Caco-2 (cell line): ENCODE measurements at regions not wholly inside any gene's neighbourhood (a gene's known extent, or its start where the extent isn't known, plus 50 kb on each side); places are given as distances from the start of the nearest gene placed in this dataset.

ENCODE experiments used
- BruUV-seq: library from RNA; stranded (reverse); fragments of 400-500 nt; replicated peaks from 2 replicates; lab custom pipeline; 2021; lab: Mats Ljungman, UMichigan
- CTCF ChIA-PET: fragments of 300-600 bp; sonication (Branson Sonifier 250); formaldehyde crosslinking; loops from one replicate; lab custom pipeline; 2022; ENCODE audit warnings: antibody characterized with exemption; lab: Charles Lee
- POLR2A ChIA-PET: fragments of 300-600 bp; sonication (Branson Sonifier 250); formaldehyde crosslinking; loops from one replicate; lab custom pipeline; 2022; ENCODE audit warnings: antibody characterized with exemption; lab: Charles Lee
- DNase-seq, 2 experiments: peaks; one replicate each; pipeline versions ENCODE4 v3.0.0 to v3.0.0-alpha.2; 2020 to 2022
- H3K27me3 ChIP-seq: replicated peaks from 2 replicates; pipeline ENCODE4 v1.6.0; 2011; ENCODE audit warnings: low read length; ENCODE audit not compliant: control insufficient read depth, insufficient read depth
- H3K36me3 ChIP-seq: 2 replicates; pipeline ENCODE4 v1.5.1; 2011; ENCODE audit warnings: low read length; ENCODE audit not compliant: control insufficient read depth, insufficient read depth
- H3K4me1 ChIP-seq: fragments of 250-450 bp; sonication (Bioruptor Pico); 2 replicates; pipeline ENCODE4 v1.5.1; 2020; ENCODE audit warnings: mild to moderate bottlenecking
- H3K4me3 ChIP-seq: 2 replicates; pipeline ENCODE4 v1.5.1; 2011; ENCODE audit warnings: low read depth, mild to moderate bottlenecking, control low read depth, low read length
- H3K9me3 ChIP-seq: fragments of 250-450 bp; sonication (Bioruptor Pico); 2 replicates; pipeline ENCODE4 v1.5.1; 2020; ENCODE audit warnings: mild to moderate bottlenecking, moderate library complexity
- H3K27ac Mint-ChIP-seq: one replicate; pipeline ENCODE4 v1.8.0; 2022; ENCODE audit warnings: mixed read lengths; ENCODE audit not compliant: unreplicated experiment
- H3K27me3 Mint-ChIP-seq: one replicate; pipeline ENCODE4 v1.8.0; 2022; ENCODE audit warnings: mixed read lengths; ENCODE audit not compliant: insufficient read depth, unreplicated experiment
- H3K36me3 Mint-ChIP-seq: one replicate; pipeline ENCODE4 v1.8.0; 2022; ENCODE audit warnings: mild to moderate bottlenecking, mixed read lengths; ENCODE audit not compliant: insufficient read depth, unreplicated experiment
- H3K4me1 Mint-ChIP-seq: one replicate; pipeline ENCODE4 v1.8.0; 2022; ENCODE audit warnings: low read depth, mixed read lengths; ENCODE audit not compliant: unreplicated experiment
- H3K4me3 Mint-ChIP-seq: one replicate; pipeline ENCODE4 v1.8.0; 2022; ENCODE audit warnings: mild to moderate bottlenecking, moderate library complexity, mixed read lengths; ENCODE audit not compliant: unreplicated experiment
- H3K9me3 Mint-ChIP-seq: one replicate; pipeline ENCODE4 v1.8.0; 2022; ENCODE audit warnings: mixed read lengths; ENCODE audit not compliant: unreplicated experiment
- CTCF ChIP-seq, 2 experiments: fragments of 200-600 bp in 1 of 2; IDR thresholded peaks; 1 replicate in 1 of 2; 2 replicates in 1 of 2; pipeline versions ENCODE4 v1.5.1 to v1.8.0; 2011 to 2022; ENCODE audit warnings: antibody characterized with exemption in 1 of 2, control low read depth in 1 of 2, inconsistent platforms in 1 of 2, low read depth in 1 of 2, low read length in 1 of 2, mild to moderate bottlenecking in 1 of 2, moderate library complexity in 1 of 2; ENCODE audit not compliant: insufficient read depth in 1 of 2, severe bottlenecking in 1 of 2, unreplicated experiment in 1 of 2
- intact Hi-C: fragments of 100-400 bp; cut with micrococcal nuclease; formaldehyde crosslinking; loops from one replicate; pipeline ENCODE4 v1.10.0; 2022; ENCODE audit not compliant: unreplicated experiment

- H3K4me3 Mint-ChIP-seq = no peak overlapping the region
- H3K4me1 ChIP-seq = no peaks in the 10 kb centered on the region
- peaks cover 14% of the 10 kb centered on the region for H3K9me3 Mint-ChIP-seq
- H3K27me3 Mint-ChIP-seq = no peaks in the 10 kb centered on the region
- H3K36me3 ChIP-seq = no peaks in the 10 kb centered on the region
- no peaks in the 10 kb centered on the region for H3K27me3 ChIP-seq
- H3K4me1 Mint-ChIP-seq = no peaks in the 10 kb centered on the region
- BruUV-seq = no TSS peak
- H3K4me3 ChIP-seq = no peak overlapping the region
- ChIA-PET CTCF (no interaction called here), POLR2A (no interaction called here)
- H3K27ac Mint-ChIP-seq = no peak overlapping the region
- H3K36me3 Mint-ChIP-seq = no peaks in the 10 kb centered on the region
- no peaks in the 10 kb centered on the region; the same call in 1 of the 2 replicates for H3K9me3 ChIP-seq
- no peak for TF ChIP-seq CTCF (IDR thresholded peaks at IDR 0.05; ENCODE audit: insufficient read depth in 1 of 2, low read depth in 1 of 2, low read length in 1 of 2, severe bottlenecking in 1 of 2, unreplicated experiment in 1 of 2)
- DNase-seq = peak in 1 of 2 experiments; percentile 2
- intact Hi-C loops = loop anchor here (1.0 kb wide), 2 partner anchors 114 to 151 kb away; no protein-coding TSS in a partner anchor
Observed at GRCh38 chr11:41612415-41612814, 153.0 kb upstream of the LRRC4C start.

DNA sequence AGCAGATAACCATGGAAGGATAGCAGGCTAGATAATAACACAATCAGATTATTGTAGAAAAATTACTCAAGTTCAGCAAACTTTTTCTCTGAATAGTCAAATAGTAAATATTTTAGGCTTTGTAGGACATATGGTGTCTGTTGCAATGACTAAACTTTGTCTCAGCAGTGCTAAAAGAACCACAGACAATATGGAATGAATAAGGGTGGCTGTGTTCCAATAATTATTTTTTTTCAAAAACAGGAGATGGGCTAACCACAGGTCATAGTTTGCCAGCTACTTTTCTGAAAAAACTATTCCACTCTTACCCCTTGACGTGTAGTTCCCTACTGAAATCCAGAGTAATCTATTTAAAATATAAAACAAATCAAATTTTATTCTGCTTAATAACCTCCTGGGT, 153.9 kb upstream of the LRRC4C start:
- Mint-ChIP-seq H3K4me1 (no peaks in the 10 kb centered on the region), H3K4me3 (no peak overlapping the region), H3K36me3 (no peaks in the 10 kb centered on the region), H3K27me3 (no peaks in the 10 kb centered on the region), H3K9me3 (peaks cover 14% of the 10 kb centered on the region), H3K27ac (no peak overlapping the region)
- ChIA-PET POLR2A (no interaction called here), CTCF (no interaction called here)
- Histone ChIP-seq H3K9me3 (no peaks in the 10 kb centered on the region; the same call in 1 of the 2 replicates), H3K36me3 (no peaks in the 10 kb centered on the region), H3K4me3 (no peak overlapping the region), H3K4me1 (no peaks in the 10 kb centered on the region), H3K27me3 (no peaks in the 10 kb centered on the region)
- no TSS peak for BruUV-seq
- TF ChIP-seq CTCF (IDR thresholded peaks at IDR 0.05; ENCODE audit: insufficient read depth in 1 of 2, low read depth in 1 of 2, low read length in 1 of 2, severe bottlenecking in 1 of 2, unreplicated experiment in 1 of 2) = no peak
- no peak for DNase-seq
- intact Hi-C loops = no loop called here

DNA sequence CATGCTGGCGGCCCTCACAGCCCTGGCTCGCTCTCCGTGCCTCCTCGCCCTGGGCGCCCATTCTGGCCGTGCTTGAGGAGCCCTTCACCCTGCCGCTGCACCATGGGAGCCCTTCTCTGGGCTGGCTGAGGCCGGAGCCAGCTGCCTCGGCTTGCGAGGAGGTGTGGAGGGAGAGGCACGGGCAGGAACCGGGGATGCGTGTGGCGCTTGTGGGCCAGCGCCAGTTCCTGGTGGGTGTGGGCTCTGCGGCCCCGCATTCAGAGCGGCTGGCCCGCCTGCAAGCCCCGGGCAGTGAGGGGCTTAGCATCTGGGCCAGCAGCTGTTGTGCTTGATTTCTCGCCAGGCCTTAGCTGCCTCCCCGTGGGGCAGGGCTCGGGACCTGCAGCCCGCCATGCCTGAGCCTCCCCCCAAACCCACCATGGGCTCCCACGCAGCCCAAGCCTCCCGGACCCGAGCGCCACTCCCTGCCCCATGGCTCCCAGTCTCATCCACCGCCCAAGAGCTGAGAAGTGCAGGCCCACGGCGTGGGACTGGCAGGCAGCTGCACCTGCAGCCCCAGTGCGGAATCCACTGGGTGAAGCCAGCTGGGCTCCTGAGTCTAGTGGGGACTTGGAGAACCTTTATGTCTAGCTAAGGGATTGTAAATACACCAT, 163.4 kb upstream of the LRRC4C start:
- intact Hi-C loops = no loop called here
- Mint-ChIP-seq H3K36me3 (no peaks in the 10 kb centered on the region), H3K27ac (no peak overlapping the region), H3K4me3 (no peak overlapping the region), H3K4me1 (no peaks in the 10 kb centered on the region), H3K9me3 (peaks cover 29% of the 10 kb centered on the region), H3K27me3 (no peaks in the 10 kb centered on the region)
- CTCF ChIA-PET = no interaction called here
- no TSS peak for BruUV-seq
- Histone ChIP-seq H3K36me3 (no peaks in the 10 kb centered on the region), H3K4me1 (no peaks in the 10 kb centered on the region), H3K9me3 (no peaks in the 10 kb centered on the region; the same call in 1 of the 2 replicates), H3K27me3 (no peaks in the 10 kb centered on the region), H3K4me3 (no peak overlapping the region)
- POLR2A ChIA-PET = no interaction called here
- TF ChIP-seq CTCF (IDR thresholded peaks at IDR 0.05; ENCODE audit: insufficient read depth in 1 of 2, low read depth in 1 of 2, low read length in 1 of 2, severe bottlenecking in 1 of 2, unreplicated experiment in 1 of 2) = no peak
- DNase-seq = no peak
